ENCODE measurements at regions not wholly inside any gene's neighbourhood (a gene's known extent, or its start where the extent isn't known, plus 50 kb on each side); places are given as distances from the start of the nearest gene placed in this dataset.

- DNase-seq, result no peak
Measured at GRCh38 chr16:64543031-64543430, 578.8 kb downstream of the CDH11 start.

- DNase-seq, result no peak
Measured at GRCh38 chr16:64542152-64542551, 579.7 kb downstream of the CDH11 start.

GRCh38 chr16:64541621-64542020, 580.2 kb downstream of the CDH11 start:
- no peak for DNase-seq

GRCh38 chr16:64540434-64540833, 581.4 kb downstream of the CDH11 start:
- no peak for DNase-seq

DNA sequence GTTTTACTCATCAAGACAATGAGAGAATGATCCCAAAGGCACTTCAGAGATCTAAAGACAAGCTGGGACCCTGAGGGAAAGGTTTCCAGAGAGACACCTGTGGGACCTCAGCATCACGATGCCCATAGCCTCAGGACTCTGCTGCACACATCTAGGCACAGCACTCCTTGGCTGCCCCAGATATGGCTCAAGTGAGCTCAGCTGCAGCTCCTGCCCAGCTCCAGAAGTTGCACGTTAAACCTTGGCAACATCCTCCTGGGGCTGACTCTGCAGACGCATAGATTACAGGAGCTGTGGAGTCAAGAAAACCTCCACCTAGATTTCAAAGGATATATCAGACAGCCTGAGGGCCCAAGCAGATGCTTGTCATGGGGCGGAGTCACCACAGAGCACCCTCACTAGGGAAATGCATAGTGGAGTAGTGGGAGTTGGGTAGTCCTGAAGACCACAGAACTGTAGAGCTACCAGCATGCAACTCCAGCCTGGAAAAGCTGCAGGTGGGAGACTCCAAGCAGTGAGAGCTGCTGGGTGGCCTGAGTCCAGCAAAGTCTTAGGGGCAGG, 582.0 kb downstream of the CDH11 start:
- DNase-seq, result no peak

DNA sequence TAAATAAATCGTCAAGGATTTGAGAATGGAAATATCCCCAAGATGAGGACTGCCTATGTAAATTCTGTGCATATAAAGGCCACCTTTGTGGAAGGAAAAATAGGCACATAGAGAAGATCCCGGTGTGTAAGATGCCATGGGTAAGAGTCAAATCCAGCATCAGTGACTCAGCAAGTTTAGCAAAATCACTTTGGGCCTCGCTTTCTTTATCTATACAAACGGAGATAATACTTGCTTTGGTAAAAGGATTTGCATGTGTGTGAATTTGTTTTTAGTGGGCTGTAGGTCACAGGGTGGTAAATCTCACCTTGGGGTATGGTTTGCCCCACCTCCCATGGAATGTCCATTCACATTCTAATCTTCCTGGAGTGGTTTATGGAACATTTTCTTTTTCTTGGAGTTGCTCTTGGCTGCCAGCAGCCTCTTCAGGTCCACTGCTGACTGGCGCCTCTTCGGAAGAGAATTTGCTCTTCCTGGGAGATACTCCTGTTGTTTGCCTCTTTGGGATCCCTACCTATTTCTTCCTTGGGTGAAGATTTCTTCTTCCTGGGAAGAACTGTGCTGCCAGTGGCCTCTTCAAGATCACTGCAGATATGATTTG, 587.6 kb downstream of the CDH11 start:
- DNase-seq, result no peak

GRCh38 chr16:64532691-64533090, 589.2 kb downstream of the CDH11 start:
- no peak for DNase-seq

GRCh38 chr16:64532117-64532516, 589.7 kb downstream of the CDH11 start:
- no peak for DNase-seq

DNA sequence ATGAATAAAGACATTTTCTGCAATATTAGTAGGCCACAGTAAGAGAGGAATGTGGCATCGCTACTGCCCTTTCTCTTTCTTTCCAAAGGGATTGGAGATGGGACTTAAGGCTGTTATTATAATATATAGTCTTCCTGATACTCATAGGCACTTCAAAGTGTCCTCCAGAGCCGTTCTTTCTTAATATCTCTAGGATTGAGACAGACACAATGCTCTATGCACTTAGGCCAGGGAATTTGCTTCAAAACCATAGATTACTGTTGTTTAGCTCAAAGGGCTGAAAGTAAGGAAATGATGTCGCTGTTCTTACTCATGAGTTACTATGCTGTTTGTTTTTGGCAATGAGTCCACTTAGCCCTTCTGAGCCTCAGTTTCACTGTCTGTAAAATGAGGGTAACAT, 590.5 kb downstream of the CDH11 start:
- DNase-seq, result no peak

- DNase-seq, result no peak
Measured at GRCh38 chr16:64522548-64522947, 599.3 kb downstream of the CDH11 start.

- DNase-seq, result no peak
Measured at GRCh38 chr16:64513871-64514270, 608.0 kb downstream of the CDH11 start.

- no peak for DNase-seq
Measured at GRCh38 chr16:64507240-64508024, 614.4 kb downstream of the CDH11 start.

GRCh38 chr16:64499211-64499610, 622.7 kb downstream of the CDH11 start:
- no peak for DNase-seq

DNA sequence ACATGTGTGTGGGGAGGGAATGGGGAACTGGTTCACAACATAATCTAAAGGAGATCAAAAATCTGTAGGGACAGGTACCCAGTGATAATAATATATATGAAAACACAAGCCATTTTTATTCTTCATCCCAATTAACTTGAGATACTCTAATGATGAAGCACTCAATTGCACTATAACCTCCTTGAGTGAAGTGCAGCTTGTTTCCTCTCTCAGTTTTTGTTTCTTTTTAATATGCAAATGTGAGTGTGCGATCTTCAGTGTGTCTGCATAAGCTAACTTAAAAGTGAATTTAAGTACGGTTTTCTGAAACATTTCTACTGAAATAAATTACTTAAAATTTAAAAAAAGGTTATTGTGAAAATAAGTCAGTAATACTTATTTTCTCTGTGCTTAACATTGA, 623.5 kb downstream of the CDH11 start:
- no peak for DNase-seq

GRCh38 chr16:64493709-64494108, 628.2 kb downstream of the CDH11 start:
- no peak for DNase-seq

GRCh38 chr16:64489449-64489848, 632.4 kb downstream of the CDH11 start:
- no peak for DNase-seq

GRCh38 chr16:64486561-64486960, 635.3 kb downstream of the CDH11 start:
- DNase-seq, result no peak

- DNase-seq, result no peak
Measured at GRCh38 chr16:64481497-64481896, 640.4 kb downstream of the CDH11 start.

DNA sequence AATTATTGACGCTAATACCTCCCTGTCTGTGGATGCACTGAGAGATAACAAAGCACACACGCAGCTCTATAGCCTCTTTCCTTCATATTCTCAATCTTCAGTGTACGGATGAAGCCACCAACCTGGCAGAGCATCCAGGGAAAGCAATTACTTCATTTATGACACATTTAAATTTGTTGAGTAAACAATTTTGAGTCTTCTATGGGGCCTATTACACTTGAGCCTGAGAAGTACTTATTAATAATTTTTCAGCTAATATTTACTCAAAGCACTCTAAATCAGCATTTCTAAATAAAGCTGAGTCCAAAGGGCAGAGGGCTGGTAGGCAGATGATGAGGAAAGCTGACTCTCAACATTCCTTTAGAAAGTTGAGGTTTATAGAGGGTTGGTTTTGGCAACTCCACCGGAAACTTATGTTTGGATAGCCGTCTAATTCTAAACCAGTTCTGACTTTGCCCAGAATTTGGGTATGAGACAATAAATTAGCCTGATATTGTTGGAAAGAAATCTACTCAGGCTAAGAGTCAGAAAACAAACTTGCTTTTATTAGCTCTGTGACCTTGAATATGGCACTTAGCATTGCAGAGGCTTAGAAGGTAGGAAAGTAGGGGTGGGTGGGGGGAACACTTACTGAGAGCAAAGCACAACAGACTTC, 643.5 kb downstream of the CDH11 start:
- no peak for DNase-seq

DNA sequence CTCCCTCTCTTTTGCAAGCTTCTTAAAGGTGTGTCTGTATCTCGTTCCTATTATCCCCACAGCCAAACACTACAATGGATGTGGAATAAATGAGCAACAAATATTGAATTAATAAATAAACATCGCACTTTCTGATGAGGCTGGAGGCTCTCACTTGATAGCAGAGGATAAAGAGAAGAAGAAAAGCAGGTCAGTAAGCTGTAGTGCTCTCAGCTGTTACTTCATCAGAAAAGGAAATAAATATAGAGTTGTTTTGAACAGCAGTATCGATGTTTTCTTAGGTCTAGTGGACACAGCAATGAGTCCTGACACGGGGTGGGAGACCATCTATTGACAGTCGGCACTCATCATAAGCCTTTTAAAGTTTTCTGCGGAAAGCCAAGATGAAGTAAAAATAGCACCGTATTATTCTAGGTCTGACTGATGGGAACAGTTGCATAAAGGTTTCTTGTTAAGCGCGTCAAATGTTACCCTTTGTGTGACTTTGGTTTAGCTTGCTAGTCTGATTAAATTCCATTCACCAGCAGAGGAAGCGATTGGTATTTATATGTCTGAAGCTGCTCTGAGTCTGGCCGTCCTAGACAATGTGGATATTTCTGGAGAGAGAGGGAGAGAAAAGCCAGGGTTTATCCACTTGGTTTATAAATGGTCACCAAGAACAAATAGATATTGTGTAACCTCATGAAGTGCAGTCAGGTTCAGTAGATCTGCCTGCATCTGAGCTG, 646.1 kb downstream of the CDH11 start:
- peak in 1 of 51 donors; percentile 12 for DNase-seq

- no peak for DNase-seq
Measured at GRCh38 chr16:64470916-64471315, 650.9 kb downstream of the CDH11 start.

Data from hypothalamus (tissue), 51 donors.